HG03060 (cell line): ENCODE measurements at regions not wholly inside any gene's neighbourhood (a gene's known extent, or its start where the extent isn't known, plus 50 kb on each side); places are given as distances from the start of the nearest gene placed in this dataset.

Experiments used
- ATAC-seq: cut with Tn5 transposase; IDR thresholded peaks from one replicate; pipeline ENCODE4 v1.9.1; 2021; ENCODE audit warnings: low read depth, moderate number of reproducible peaks; ENCODE audit not compliant: unreplicated experiment

DNA sequence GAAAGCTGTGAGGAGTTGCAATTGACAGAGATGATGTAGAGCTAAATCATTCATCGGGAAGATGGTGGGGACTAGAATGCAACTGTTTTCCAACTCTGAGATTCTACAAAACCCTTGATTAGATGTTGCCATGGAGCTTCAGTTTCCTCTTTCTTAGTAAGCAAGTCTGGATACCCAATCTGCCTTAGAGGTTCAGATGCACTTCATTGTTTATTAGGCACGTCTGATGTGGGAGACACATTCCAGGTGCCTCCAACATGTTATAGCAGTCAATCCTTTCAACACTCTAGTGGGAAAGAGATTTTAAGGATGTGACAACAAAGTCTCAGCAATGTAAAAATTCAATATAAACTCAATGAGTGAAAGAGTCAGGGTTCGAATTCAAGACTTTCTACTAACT is 291.3 kb upstream of the PHYHIPL start:
- ATAC-seq: no peak

DNA sequence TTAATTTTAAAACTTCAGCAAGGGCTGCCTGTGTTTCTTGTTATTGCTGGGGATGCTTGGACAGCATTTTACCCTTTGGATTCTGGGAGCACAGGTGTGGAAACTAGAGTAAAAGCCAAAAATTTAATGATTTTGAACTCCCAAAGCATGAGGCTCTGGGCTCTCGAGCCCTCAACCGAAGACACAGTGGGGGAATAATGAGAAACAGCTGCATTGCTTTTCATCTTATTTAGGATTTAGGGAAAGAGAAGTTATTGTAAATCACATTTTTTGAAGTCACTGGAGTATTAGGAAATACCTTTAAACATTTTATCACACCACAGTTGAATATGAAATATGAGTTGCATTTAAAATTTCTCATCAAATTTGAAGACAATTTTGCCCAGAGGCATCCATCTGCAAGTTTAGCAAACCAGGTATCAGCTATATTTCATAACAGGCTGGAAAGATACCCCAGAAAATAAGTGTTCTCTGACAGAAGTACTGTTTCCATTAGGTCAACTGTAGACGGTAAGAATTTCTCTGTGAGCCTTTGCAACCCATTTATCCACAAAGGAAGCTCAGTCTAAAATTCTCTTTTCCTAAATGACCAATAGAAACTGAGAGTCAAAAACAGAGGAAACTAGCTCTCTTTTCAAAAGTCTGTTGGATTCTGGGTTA is 290.6 kb upstream of the PHYHIPL start:
- no peak for ATAC-seq

DNA sequence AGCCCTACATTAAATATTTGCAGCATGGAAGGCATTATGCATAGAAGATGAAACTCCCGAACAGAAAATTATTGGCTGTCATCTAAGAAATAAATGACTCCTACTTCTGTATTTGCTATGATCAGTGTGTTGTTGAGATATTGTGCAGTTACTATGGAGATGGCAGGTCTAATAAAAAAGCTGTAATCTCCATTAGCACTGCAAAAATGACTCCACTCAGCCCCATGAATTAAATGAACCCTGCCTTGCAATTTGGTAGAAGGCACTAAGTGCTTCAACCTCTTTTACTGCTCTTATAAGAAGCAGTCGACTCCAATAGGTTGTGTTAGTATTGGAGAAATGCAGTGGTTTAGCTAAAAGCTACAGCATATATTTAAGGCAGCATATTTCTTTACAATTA is 290.0 kb upstream of the PHYHIPL start:
- no peak for ATAC-seq

DNA sequence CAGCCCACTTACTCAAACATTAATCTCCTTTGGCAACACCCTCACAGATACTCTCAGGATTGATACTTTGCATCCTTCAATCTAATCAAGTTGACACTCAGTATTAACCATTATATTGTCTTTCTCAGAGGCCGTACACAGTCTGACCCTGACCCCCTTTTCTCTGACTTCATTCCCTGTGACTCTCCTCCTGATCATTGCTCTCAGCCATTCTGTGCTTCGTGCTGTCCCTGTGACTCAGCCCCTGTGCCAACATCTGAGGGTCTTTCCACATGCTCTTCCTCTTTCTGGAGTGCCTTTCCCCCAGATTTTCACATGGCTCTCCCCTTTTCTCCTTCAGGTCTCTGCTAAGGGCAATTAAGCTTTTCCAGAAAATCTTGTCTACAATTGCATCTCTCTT is 289.0 kb upstream of the PHYHIPL start:
- ATAC-seq: no peak

DNA sequence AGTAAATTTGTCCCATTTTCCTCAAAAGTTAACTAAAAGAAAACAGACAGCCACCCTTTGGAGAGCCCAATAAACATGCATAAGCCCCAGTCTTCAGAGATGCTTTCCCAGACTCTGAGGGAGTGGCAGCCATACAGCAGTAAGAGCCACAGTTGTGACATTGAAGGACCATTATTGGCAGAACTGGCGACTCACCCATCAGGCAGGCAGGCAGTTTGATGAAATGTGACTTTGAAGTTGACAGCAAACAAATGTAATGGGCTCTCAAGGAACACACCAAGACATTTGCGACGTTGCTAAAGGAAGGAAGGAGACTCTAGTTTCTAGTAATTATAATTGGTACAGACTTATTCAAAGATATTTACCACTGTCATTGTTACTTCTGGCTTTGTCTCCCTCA is 287.5 kb upstream of the PHYHIPL start:
- ATAC-seq: no peak

DNA sequence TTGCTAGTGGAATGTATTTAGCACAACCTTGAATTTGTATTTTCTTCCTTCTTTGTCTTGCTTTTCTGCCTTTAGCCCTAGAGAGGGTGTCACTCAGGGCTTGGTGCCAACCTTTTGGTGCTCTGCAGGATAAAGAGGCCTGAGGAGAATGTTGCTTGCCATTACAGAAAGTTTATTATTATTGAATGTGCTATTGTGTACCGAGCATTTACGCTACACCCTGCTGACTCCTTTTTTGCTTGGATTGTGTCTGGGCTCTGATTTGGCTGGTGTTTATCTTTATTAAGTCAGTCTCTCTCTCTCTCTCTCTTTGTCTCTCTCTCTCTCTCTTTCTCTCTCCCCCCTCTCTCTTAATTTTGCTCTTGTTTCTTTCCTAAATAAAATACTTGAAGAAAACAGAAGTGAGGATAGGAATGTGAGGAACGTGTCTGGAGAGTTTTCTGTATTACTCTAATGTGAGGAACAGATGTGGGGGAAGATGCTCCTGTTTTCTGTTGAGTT is 284.4 kb upstream of the PHYHIPL start:
- no peak for ATAC-seq

DNA sequence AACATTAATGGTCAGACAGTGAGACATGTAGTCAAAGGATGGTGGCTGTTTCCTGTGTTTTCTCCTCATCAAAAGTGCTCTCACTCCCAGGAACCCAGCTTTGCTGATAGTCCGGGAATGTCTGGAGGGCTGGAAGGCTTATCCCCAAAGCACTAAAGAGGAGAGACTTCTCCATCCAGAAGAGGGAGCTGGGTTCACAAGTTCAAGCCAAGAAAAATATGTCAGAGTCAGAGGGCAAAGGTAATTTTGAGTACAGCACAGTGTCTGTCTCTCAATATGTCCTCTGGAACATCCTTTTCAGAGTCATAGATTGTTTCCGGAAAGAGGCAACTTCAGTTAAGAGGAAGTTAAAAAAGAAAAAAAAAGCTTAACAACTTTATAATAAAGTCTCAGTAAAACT is 281.5 kb upstream of the PHYHIPL start:
- ATAC-seq: no peak

DNA sequence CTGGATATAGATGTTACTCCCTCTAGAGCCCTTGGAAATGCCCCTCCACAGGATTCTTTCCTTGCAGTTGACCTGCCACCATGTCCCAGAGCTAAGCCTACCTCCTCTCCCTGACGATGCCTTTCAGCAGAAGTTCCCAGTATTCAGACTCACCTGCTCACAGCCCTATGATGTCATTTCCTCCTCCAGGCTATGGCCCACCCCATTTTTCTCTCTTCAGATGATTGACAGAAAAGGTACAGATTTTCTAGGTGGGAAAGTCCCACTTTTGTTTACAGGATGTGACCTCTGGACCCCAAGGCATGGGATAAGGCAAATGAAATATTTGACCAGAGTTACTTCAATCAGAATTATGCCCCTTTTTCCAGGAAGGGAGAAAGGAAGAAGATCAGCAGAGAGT is 280.2 kb upstream of the PHYHIPL start:
- ATAC-seq: no peak

DNA sequence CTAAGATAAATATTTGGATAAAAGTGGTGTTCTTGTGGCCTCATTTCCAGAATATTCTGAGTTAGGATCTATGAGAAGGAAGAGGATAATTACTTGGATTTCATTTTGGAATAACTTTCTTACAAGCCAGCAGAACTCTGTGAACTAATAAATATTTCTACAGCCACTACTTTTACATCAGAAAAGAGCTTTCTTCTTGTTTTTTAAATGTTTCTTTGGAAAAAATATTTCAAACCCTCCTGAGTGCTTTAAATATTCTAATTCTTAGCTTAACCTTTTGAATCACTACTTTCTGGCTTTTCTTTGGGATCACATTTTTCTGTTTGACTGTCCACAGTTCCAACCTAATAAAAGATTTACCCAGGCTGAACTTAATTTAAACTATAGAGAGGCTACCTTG is 279.2 kb upstream of the PHYHIPL start:
- ATAC-seq: no peak

DNA sequence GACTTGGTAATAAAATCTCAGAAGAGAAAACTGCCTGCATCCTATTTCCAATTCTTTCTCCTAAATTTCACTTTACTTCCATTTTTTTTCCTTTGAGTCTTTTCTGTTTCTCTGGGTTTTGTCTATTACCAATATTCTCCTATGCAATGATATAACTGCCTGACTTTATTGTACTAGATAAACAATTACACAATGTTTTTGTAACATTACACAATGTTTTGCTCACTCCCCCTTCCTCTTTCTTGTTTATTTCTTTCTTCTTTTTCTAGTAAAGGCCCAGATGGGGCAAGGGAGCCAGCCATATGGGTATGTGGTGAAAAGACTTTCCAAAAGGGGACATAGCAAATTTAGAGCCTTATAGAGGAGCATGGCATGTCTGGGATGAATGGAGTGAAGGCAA is 278.7 kb upstream of the PHYHIPL start:
- no peak for ATAC-seq

DNA sequence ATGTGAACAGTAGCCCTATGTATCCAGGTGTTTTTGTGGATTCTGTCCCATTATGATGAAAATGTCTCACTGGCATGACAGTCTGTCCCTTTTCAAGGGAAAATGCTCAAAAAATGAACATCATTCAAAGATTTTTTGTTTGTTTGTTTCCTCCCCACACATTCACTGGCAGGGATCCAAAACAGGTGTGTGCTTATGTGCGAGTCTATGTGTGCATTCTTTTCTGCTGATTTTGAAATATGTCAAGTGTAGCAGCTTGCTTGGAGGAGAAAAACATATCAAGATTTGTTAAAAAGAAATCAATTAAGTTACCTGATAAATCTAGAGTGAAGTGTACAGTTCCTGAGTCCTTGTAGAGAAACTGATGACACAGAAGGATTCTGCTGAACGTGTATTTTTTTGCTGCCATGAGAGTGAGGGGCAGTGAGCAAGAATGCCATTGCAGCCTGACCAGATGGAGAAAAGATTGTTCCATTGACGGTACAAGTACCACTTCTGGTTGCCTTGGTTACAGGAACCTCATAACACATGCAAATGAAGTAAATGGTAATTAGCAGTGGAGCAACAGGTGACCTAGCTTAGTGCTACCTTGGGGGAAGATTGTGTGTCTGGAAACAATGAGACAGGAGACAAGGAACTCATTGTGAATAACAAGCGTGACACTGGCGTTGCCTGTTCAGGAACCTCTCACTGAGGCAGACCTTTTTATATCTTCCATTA is 277.4 kb upstream of the PHYHIPL start:
- no peak for ATAC-seq

DNA sequence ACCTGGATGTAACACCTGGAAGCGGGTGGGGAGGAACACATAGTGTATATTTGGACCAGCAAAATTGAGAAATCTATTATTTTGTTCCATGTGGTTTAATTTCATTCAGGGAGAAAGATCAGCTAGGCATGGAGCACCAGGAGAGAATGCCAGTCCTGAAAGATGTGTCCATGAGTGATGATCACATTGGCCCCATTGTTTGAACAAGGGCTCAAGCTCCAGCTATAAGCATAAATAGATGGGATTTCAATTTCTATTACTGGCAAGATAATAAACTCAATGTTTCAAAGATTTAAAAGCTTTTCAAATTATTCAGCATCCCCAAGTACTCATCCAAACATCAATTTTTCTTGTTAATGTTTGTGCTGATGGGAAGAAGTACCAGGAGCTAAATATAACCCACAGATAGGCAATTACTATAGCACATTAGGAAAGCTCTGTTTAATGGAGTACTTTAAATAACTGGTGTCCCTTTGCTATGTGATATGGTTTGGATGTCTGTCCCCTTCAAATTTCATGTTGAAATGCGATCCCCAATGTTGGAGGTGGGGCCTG is 275.3 kb upstream of the PHYHIPL start:
- ATAC-seq: no peak

DNA sequence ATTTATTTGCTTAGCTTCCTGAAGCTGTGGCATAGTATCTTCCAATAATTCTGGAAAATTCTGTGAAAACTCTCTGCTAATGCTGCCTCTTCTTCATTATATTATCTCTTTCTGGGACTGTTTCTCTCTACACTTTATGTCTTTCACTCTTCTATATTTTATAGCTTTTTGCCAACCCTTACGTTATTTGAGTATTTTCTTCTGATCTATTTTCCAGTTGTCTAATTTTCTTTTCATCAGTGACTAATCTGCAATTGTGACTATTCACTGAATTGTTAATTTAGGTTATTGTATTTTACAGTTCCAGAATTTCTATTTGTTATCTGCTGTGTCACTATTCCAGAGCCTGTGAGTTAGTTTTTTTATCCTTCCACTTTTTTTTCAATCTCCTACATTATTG is 273.4 kb upstream of the PHYHIPL start:
- ATAC-seq: no peak

DNA sequence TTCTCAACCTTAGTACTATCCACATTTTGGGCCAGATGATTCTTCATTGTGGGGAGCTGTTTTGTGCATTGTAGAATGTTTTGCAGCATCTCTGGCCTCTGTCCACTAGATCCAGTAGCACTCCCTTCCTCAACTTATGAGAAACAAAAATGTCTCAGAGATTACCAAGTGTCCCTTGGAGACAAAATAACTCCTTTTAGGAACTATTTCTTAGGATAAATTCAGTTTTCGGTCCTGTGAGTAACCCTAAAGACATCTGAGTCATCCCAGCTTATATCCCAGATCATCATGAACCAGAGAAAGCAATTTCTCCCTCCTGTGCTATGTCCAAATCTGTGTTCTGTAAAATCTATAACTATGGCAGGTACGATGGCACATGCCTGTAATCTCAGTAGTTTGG is 266.6 kb upstream of the PHYHIPL start:
- no peak for ATAC-seq

DNA sequence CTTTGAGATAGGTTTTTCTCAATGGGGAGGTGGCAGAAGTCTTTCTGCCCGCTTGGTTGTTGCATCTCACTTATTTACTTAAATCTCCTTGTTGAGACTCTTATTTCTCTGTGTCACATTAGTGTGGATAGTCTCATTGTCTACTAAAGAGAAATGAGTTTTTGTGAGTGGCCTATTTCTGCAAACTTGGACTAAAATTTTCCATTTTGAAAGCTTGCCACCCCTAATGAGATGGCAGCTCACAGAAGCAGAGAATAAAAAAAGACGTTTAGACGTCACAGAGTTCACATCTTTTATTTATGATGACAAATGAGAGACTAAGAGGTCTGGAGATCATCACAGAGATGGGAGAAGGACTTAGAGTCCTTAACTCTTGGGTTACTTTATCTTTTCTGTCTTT is 262.7 kb upstream of the PHYHIPL start:
- no peak for ATAC-seq

DNA sequence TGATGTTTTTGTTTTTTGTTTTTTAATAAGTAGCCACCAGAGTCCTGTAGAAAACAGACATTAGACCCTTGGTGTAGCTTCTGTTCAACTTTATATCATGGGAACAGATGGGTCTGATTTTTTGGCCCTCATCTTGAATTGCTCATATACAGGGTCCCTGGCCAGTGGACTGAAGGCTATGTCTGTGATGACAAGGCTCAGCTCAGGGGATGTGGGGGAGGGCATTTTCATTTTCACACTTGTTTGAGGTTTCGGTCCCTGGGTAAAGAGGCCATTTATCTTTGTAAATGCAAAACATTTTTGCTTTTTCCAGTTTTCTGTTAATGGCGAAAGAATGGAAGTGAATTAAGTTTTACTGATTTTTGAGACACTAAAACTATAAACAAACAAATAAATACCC is 257.6 kb upstream of the PHYHIPL start:
- no peak for ATAC-seq

DNA sequence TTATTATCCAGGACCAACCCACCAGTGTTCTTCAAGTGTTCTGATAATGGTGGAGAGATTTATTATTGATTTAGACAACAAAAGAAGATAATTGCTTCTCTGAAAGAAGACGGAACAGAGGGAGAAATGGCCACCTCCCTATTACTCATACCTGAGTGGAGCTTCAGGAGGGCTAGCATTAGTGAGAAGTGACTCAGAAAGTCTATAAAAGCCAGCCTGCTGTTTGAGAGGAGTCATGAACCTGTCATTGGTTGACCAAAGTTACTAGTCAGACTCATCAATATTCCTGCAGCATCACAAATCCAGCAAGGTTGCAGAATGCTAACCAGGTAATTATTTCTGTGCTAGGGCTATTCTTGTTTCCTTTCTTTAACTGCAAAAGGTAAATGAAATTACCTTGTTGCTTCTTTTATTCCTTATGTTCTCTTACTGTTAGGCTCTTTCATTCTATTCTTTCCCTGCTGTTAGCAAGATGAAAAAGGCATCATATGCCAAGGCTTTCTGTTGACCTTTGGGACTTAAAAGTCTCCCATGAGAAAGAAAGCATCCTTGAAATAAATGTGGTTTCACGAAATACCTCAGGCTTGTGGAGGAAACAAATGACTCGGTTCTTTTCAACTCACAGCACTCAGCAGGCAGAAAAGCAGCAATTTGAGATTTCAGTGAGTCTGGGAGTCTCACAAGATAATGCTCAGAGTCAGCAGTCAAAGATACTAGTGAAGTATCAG is 256.4 kb upstream of the PHYHIPL start:
- ATAC-seq: no peak

DNA sequence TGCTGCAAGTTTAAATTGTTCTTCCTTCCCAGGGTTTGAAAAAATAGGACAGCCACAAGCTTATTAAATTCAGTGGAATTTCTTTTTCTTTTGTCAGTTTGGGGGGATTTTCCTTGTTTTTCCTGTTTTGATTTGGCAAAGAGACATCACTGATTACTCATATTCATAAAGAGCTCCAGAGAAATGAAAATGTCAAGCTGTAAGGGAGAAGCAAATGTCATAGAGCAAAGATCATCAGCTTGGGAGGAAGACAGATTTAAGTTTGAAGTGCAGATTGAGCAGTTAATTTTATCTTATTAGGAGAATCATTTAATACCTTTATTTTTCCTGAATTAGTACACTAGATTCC is 255.8 kb upstream of the PHYHIPL start:
- ATAC-seq: no peak

DNA sequence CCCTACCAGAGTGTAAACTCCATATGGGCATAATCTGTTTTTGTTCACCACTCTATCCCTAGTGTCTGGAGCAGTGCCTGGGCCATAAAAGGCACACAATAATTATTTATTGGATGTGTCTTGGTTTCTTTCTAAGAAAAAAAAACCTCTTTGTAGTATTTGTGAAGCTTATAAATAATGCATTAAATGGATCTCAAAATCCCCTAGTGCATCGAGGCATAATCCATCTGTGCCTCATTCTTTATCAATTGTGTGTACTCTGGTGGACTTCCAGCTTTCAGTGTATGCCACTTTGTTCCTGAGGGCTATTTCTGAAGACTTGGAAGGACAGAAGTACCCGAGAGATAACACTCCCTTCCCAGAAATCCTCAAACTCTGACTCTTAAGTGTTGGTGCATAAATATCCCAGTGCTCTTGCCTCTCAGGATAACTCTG is 255.0 kb upstream of the PHYHIPL start:
- ATAC-seq: no peak

DNA sequence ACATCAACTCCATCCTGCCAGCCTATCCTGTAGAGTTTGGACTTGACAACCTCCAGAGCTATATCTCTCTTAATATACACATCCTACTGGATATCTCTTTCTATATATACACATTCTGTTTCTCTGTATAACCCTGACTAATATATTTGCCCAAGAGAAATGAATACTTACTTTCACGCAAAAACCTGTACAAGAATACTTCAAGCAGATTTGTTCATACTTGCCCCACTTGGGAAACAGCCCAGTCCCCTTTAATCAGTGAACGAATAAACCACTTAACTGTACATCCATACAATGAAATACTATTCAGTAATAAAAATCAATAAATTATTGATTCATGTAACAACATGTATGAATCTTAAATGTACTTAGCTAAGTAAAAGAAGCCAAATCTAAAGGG is 251.1 kb upstream of the PHYHIPL start:
- ATAC-seq: no peak

DNA sequence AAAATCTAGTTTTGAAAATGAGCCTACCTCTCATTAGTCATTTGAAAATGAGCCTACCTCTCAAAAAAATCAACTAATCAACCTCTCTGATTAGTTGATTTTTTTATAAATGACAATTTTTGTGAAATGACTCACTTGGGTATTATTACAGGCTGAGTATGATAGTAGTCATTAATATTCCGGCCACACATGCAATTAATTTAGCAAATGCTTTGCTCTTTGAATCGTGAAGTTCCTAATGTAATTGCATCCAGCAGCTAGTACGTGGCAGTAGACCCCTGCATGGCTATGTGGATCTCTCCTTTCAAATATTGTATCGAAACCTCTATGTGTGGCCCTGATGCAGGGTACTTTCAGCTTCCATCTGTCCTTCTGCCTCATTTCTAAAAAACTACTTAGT is 245.9 kb upstream of the PHYHIPL start:
- no peak for ATAC-seq
